Cardiac fibroblast (primary cell): ENCODE measurements at regions not wholly inside any gene's neighbourhood (a gene's known extent, or its start where the extent isn't known, plus 50 kb on each side); places are given as distances from the start of the nearest gene placed in this dataset.
A peak's percentile ranks its signal among the peaks of the same experiment; 100 is the strongest.

Experiments used
- DNase-seq, 2 donors: peaks; one replicate each; pipeline versions ENCODE4 v3.0.0 to v3.0.0-alpha.2; 2010; ENCODE audit warnings: low read depth in 2 of 2
- H3K4me3 ChIP-seq, 2 donors: replicated peaks in 1 of 2; 1 replicate in 1 of 2; 2 replicates in 1 of 2; pipeline ENCODE4 v1.5.1; 2011; ENCODE audit warnings: low read depth in 2 of 2, low read length in 2 of 2, mild to moderate bottlenecking in 2 of 2, moderate library complexity in 1 of 2
- CTCF ChIP-seq: IDR thresholded peaks from one replicate; pipeline ENCODE4 v1.5.1; 2011; ENCODE audit warnings: low read depth, mild to moderate bottlenecking, low read length, inconsistent platforms

GRCh38 chr10:111974325-111974724 lies 209.2 kb downstream of the GPAM start:
- no peak overlapping the region for H3K4me3 ChIP-seq
- no peak for TF ChIP-seq CTCF
- DNase-seq: no peak

GRCh38 chr10:111976557-111976956 lies 207.0 kb downstream of the GPAM start:
- DNase-seq: no peak
- TF ChIP-seq CTCF: no peak
- no peak overlapping the region for H3K4me3 ChIP-seq

DNA sequence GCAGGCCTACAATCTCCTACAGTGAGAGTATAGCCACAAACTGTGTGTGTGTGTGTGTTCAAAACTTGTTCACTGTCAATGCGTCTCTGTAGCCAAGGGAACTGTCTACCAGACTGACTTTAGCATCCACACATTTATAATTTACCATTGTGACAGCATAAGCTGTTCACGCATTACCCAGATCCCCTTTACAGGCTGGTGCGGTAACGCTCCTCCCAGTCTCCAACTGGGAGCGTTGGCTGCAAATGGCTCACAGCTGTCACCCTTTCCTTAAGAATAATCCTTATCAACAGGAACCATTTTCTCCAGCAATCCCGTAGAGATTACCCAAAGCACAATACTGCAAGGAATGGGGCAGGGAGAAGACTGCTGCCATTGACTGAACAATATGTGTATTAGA lies 199.5 kb downstream of the GPAM start:
- DNase-seq: no peak
- no peak for TF ChIP-seq CTCF

DNA sequence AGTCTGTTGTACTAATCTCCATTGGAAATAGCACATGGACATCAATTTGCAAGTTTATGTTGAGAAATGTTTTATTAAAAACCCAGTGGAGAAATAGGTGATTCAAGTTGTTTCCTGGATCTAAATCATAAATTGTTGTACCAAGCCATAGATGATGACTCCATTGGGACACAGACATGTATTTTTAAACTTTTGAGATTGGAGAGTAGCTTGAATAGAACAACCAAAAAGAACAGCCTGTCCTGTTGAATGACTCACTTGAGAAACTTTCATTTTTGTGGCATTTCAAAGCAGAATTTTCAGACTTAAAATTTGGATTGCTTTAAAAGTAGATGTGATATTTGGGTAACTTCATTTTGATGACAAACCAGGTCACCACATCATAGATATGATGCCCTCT lies 197.5 kb downstream of the GPAM start:
- DNase-seq: peak in 1 of 2 donors; percentile 90
- TF ChIP-seq CTCF: no peak
- H3K4me3 ChIP-seq: no peak overlapping the region

More for the DNA sequence above, 199.5 kb downstream of the GPAM start:
- H3K4me3 ChIP-seq: no peak overlapping the region

DNA sequence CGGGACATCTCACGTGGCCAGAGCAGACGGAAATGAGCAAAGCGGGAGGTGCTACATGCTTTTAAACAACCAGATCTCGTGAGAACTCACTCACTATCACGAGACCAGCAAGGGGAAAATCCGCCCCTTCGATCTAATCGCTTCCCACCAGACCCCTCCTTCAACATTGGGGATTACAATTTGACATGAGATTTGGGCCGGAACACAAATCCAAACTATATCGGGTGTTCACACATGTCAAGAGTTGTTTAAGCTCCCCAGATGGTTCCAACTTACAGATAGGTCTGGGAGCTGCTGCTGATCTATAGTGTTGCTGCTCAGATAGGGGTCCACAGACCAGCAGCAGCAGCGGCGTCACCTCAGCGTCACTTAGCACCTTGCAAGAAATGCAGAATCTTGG lies 194.9 kb downstream of the GPAM start:
- no peak for DNase-seq
- no peak for TF ChIP-seq CTCF
- no peak overlapping the region for H3K4me3 ChIP-seq

- DNase-seq: no peak
- TF ChIP-seq CTCF: no peak
These were observed 194.2 kb downstream of the GPAM start for GRCh38 chr10:111989136-111989911.

GRCh38 chr10:111990734-111991133 lies 192.8 kb downstream of the GPAM start:
- H3K4me3 ChIP-seq: no peak overlapping the region
- peak; percentile 42 for TF ChIP-seq CTCF
- DNase-seq: peak in 1 of 2 donors; percentile 26

More at GRCh38 chr10:111989136-111989911, 194.2 kb downstream of the GPAM start:
- no peak overlapping the region for H3K4me3 ChIP-seq
